ENCODE measurements at regions not wholly inside any gene's neighbourhood (a gene's known extent, or its start where the extent isn't known, plus 50 kb on each side); places are given as distances from the start of the nearest gene placed in this dataset.
"Not testable (repeated sequence)": the region's sequence is repeated elsewhere in the genome, so short reads cannot be mapped to it uniquely, and the experiment has no call there.

DNA sequence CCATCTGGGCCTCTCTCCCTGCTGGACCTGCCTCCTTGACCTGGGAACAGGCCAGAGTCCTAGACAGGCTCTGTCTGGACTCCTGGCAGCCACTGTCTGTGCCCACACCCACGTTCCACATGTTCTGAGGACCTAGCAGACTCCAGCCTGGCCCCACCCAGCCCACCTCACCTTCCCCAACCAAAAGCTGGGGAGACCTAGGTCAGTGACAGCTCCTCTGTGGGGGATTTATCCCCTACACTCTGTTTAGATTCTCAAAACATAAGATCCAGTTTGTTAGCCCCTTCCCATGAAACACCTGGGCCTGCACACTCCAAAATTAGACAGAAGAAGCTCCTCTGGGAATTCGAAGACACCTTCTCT lies 59.8 kb upstream of the ADAMTS2 start:
- no peak overlapping the region for H3K4me3 ChIP-seq
- no peaks in the 10 kb centered on the region for H3K27me3 ChIP-seq (replicated peaks in 1 of 7)
- TF ChIP-seq POLR2A (IDR thresholded peaks at IDR 0.05) (no peak), POLR2AphosphoS5 (IDR thresholded peaks at IDR 0.05) (no peak)
- TF ChIP-seq, protein P1, sequence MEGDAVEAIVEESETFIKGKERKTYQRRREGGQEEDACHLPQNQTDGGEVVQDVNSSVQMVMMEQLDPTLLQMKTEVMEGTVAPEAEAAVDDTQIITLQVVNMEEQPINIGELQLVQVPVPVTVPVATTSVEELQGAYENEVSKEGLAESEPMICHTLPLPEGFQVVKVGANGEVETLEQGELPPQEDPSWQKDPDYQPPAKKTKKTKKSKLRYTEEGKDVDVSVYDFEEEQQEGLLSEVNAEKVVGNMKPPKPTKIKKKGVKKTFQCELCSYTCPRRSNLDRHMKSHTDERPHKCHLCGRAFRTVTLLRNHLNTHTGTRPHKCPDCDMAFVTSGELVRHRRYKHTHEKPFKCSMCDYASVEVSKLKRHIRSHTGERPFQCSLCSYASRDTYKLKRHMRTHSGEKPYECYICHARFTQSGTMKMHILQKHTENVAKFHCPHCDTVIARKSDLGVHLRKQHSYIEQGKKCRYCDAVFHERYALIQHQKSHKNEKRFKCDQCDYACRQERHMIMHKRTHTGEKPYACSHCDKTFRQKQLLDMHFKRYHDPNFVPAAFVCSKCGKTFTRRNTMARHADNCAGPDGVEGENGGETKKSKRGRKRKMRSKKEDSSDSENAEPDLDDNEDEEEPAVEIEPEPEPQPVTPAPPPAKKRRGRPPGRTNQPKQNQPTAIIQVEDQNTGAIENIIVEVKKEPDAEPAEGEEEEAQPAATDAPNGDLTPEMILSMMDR (IDR thresholded peaks at IDR 0.05 in 8 of 11, conservative IDR thresholded peaks at IDR 0.05 in 3 of 11): no peak
- WGBS, 5 donors: 65 to 93% (median 79%) methylated on average over 1 to 2 of the region's 2 CpGs
- H3K27ac ChIP-seq: no peak overlapping the region
- intact Hi-C loops (cut with DNase I; ENCODE audit: low total_unique reads): no loop called here
- DNase-seq: no peak
- H3K4me1 ChIP-seq: peaks cover 0 to 5% (median 0%) of the 10 kb centered on the region in 6 donors
- peaks cover 1 to 28% (median 23%) of the 10 kb centered on the region in 8 donors for H3K9me3 ChIP-seq
- H3K36me3 ChIP-seq: no peaks in the 10 kb centered on the region

DNA sequence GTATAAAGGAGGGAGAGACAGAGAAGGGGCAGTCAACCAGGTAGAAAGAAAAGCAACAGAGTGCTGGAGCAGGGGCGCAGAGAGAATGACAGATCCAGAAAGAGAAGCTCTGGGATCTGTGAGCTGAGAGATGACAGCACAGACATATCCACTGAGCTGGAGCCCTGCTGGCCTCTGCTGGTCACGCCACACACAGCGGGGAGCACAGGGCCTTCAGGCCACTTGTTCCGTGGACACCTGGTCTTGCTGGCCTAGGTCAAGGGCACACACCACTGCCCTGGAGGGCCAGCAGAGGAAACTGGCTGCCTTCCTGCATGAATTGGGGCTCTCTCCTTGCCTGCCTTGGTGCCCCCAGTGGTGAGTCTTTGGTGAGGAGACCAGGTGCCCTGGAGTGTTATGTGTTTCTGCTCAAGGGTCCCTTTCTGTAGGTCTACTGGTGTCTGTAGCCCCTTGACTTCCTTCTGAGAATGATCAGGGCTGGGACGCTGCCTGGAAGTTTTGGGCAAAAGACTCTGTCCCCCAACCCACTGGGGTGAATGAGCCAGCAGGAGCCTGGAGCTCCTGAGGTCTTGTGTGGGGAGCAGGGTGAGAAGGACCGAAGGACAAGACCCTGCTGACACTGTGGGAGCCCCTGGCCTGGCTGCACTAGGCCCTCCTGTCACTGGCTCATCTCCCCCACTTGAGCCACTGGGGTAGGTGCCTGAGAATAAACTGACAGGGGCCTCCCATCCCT lies 59.2 kb upstream of the ADAMTS2 start:
- Histone ChIP-seq H3K4me1 (peaks cover 0 to 5% (median 0%) of the 10 kb centered on the region in 6 donors), H3K27ac (no peak overlapping the region), H3K27me3 (replicated peaks in 1 of 7) (no peaks in the 10 kb centered on the region), H3K4me3 (no peak overlapping the region), H3K36me3 (no peaks in the 10 kb centered on the region), H3K9me3 (peaks cover 3 to 34% (median 29%) of the 10 kb centered on the region in 8 donors)
- no peak for DNase-seq
- TF ChIP-seq POLR2A (IDR thresholded peaks at IDR 0.05): no peak
- TF ChIP-seq, protein P1 (IDR thresholded peaks at IDR 0.05 in 8 of 11, conservative IDR thresholded peaks at IDR 0.05 in 3 of 11): peak in 4 of 11 experiments; percentile 20 to 40 (median 26)
- WGBS, 5 donors: 77 to 86% (median 79%) methylated on average over 5 to 6 of the region's 6 CpGs
- intact Hi-C loops (cut with DNase I; ENCODE audit: low total_unique reads): no loop called here

DNA sequence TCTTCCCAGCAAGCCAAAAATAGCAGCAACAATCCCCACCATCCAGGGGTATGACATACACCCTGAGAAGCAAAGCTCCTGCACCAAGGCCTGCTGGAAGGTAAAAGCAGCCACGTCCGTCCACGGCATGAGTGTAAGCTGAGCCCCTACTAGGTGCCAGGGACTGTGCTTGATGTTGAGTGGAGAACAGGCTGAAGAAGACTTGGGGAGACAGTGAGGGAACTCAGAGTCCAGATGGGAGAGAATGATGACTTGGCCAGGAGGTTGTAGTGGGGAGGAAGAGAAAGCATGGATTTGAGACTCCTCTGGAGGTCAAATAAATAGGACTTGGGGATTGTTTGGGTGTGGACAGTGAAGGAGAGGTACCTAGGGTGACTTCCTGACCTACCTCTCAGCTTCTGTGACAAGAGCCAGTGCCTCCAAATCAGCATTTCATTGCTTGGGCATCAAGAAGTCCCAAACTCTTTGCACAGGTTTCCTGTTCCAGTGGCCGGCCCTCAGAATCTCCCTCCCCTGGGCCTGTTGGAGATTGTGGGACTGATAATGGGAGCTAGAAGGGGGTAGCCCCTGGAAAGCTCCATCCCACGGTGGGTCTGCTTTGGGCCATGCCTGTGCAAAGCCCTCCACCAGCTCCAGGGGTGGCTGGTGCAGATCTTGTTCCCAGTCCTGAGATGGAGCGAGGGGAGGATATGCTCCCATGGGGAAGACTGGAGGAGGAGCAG lies 58.3 kb upstream of the ADAMTS2 start:
- Histone ChIP-seq H3K27ac (no peak overlapping the region), H3K27me3 (replicated peaks in 1 of 7) (no peaks in the 10 kb centered on the region), H3K9me3 (peaks cover 3 to 43% (median 38%) of the 10 kb centered on the region in 8 donors), H3K36me3 (no peaks in the 10 kb centered on the region), H3K4me3 (no peak overlapping the region), H3K4me1 (peaks cover 0 to 5% (median 0%) of the 10 kb centered on the region in 6 donors)
- 68 to 85% (median 72%) methylated on average over 5 to 6 of the region's 6 CpGs for WGBS, 5 donors
- TF ChIP-seq, protein P1 (IDR thresholded peaks at IDR 0.05 in 8 of 11, conservative IDR thresholded peaks at IDR 0.05 in 3 of 11): no peak
- TF ChIP-seq POLR2A (IDR thresholded peaks at IDR 0.05): no peak
- TF ChIP-seq POLR2AphosphoS5 (IDR thresholded peaks at IDR 0.05): no peak
- DNase-seq: no peak
- intact Hi-C loops (cut with DNase I; ENCODE audit: low total_unique reads): no loop called here

DNA sequence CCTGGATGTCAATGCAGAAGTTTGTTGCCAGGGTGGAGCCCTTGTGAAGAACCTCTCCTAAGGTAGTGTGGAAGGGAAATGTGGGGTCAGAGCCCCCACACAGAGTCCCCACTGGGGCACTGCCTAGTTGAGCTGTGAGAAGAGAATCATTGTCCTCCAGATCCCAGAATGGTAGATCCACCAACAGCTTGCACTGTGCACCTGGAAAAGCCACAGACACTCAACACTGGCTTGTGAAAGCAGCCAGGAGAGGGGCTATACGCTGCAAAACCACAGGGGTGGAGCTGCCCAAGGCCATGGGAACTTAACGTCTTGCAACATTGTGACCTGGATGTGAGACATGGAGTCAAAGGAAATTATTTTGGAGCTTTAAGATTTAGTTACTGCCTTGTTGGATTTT lies 55.2 kb upstream of the ADAMTS2 start:
- H3K27me3 ChIP-seq (replicated peaks in 1 of 7); intact Hi-C loops (cut with DNase I; ENCODE audit: low total_unique reads); H3K4me1 ChIP-seq; H3K36me3 ChIP-seq; H3K27ac ChIP-seq; DNase-seq; H3K4me3 ChIP-seq: not testable (repeated sequence)
- peaks cover 3 to 50% (median 44%) of the 10 kb centered on the region in 8 donors for H3K9me3 ChIP-seq
- 68 to 85% (median 79%) methylated on average over 1 to 2 of the region's 2 CpGs; no CpG with 5 or more reads in 1 of the 5 donors for WGBS, 5 donors

All from spleen (tissue), 11 donors.